ENCODE measurements at regions not wholly inside any gene's neighbourhood (a gene's known extent, or its start where the extent isn't known, plus 50 kb on each side); places are given as distances from the start of the nearest gene placed in this dataset.

GRCh38 chr4:33785843-33786242 is 2458.5 kb downstream of the ARAP2 start:
- no CpG with 5 or more reads among the region's 2 CpGs for WGBS (ENCODE audit: extremely low coverage, insufficient read length, low lambda C conversion rate)
- no peak overlapping the region for H2AFZ ChIP-seq (ENCODE audit: low read length)
- no peaks in the 10 kb centered on the region for H3K4me1 ChIP-seq (ENCODE audit: insufficient read depth, low read length)
- no peaks in the 10 kb centered on the region for H3K36me3 Mint-ChIP-seq (ENCODE audit: insufficient read depth in 1 of 3, low read depth in 3 of 3)
- no peak for TF ChIP-seq CTCF (conservative IDR thresholded peaks at IDR 0.05)
- no peaks in the 10 kb centered on the region for H3K9me3 Mint-ChIP-seq
- no peak overlapping the region for H3K14ac ChIP-seq (ENCODE audit: insufficient read depth, low read length)
- H2BK5ac ChIP-seq (ENCODE audit: insufficient read length, low read length), result no peak overlapping the region
- H2BK120ac ChIP-seq (ENCODE audit: low read depth, low read length, poor library complexity, severe bottlenecking), result no peak overlapping the region
- no peak overlapping the region for H3K4me3 Mint-ChIP-seq
- H3K23me2 ChIP-seq (ENCODE audit: insufficient read length, low read depth, low read length, poor library complexity, severe bottlenecking), result no peaks in the 10 kb centered on the region
- H3K4me1 Mint-ChIP-seq, result no peaks in the 10 kb centered on the region; a peak in 1 of 4 replicates
- H3T11ph ChIP-seq (ENCODE audit: low read length), result no peak overlapping the region
- H3K27me3 ChIP-seq (ENCODE audit: insufficient read depth, low read length), result no peaks in the 10 kb centered on the region
- H3K27ac ChIP-seq (ENCODE audit: insufficient read length, low read depth, low read length), result no peak overlapping the region
- no peak overlapping the region for H2BK15ac ChIP-seq (ENCODE audit: low read depth, low read length)
- no peak overlapping the region for H4K5ac ChIP-seq (ENCODE audit: insufficient read length, low read depth, low read length)
- H3K27ac Mint-ChIP-seq, result no peak overlapping the region
- no peaks in the 10 kb centered on the region for H3K27me3 Mint-ChIP-seq (ENCODE audit: low read depth)
- no peak overlapping the region for H3K9ac ChIP-seq (ENCODE audit: extremely low read depth, insufficient read length, low read length)
- H4K91ac ChIP-seq (ENCODE audit: insufficient read length, low read depth, low read length), result no peak overlapping the region
- DNase-seq, result no peak
- H3K79me2 ChIP-seq (ENCODE audit: insufficient read depth, low read length), result no peaks in the 10 kb centered on the region
- H2BK20ac ChIP-seq (ENCODE audit: low read depth, low read length, poor library complexity, severe bottlenecking), result no peak overlapping the region
- H4K8ac ChIP-seq (replicated peaks; ENCODE audit: insufficient read length, low read depth, low read length), result no peak overlapping the region
- H3K4ac ChIP-seq (ENCODE audit: low read depth, low read length), result no peak overlapping the region
- H3K56ac ChIP-seq (ENCODE audit: insufficient read length, low read depth, low read length), result no peak overlapping the region
- no peaks in the 10 kb centered on the region for H4K20me1 ChIP-seq (ENCODE audit: control insufficient read depth, insufficient read depth, insufficient read length)
- no peak overlapping the region for H2BK12ac ChIP-seq (ENCODE audit: insufficient read length, low read depth, low read length)
- H3K79me1 ChIP-seq (ENCODE audit: insufficient read depth, low read depth, low read length, poor library complexity, severe bottlenecking), result no peaks in the 10 kb centered on the region
- no peak overlapping the region for H3K4me2 ChIP-seq (ENCODE audit: insufficient read depth, insufficient read length, low read length)
- no peaks in the 10 kb centered on the region for H3K9me3 ChIP-seq (ENCODE audit: control insufficient read depth, low read depth, low read length)
- H3K18ac ChIP-seq (ENCODE audit: insufficient read length, low read depth, low read length), result no peak overlapping the region
- H3K23ac ChIP-seq (ENCODE audit: insufficient read length, low read depth, low read length), result no peak overlapping the region
- no peak overlapping the region for H2AK5ac ChIP-seq (ENCODE audit: insufficient read length, low read length)

Measured in H9 (cell line).